Activated T-helper 17 cell treated with anti-CD3 and anti-CD28 coated beads, Interleukin-2, amount 50 U/mL, for 72 hours (primary cell): ENCODE measurements at regions not wholly inside any gene's neighbourhood (a gene's known extent, or its start where the extent isn't known, plus 50 kb on each side); places are given as distances from the start of the nearest gene placed in this dataset.

Experiments used
- ATAC-seq: fragments of 150-1000 bp; cut with Tn5 transposase; replicated peaks from 2 replicates; pipeline ENCODE4 v1.10.0; 2021; ENCODE audit warnings: mild to moderate bottlenecking, moderate library complexity
- H3K27ac Mint-ChIP-seq: one replicate; pipeline ENCODE4 v1.8.0; 2022; ENCODE audit warnings: mixed read lengths
- H3K27me3 Mint-ChIP-seq: one replicate; pipeline ENCODE4 v1.8.0; 2022; ENCODE audit warnings: mixed read lengths
- H3K36me3 Mint-ChIP-seq: one replicate; pipeline ENCODE4 v1.8.0; 2022; ENCODE audit warnings: low read depth, mild to moderate bottlenecking, mixed read lengths
- H3K4me1 Mint-ChIP-seq: one replicate; pipeline ENCODE4 v1.8.0; 2022; ENCODE audit warnings: mixed read lengths
- H3K4me3 Mint-ChIP-seq: one replicate; pipeline ENCODE4 v1.8.0; 2022; ENCODE audit warnings: mild to moderate bottlenecking, mixed read lengths
- H3K9me3 Mint-ChIP-seq: one replicate; pipeline ENCODE4 v1.8.0; 2022; ENCODE audit warnings: mixed read lengths

GRCh38 chr5:54689411-54690251 is 172.1 kb downstream of the SNX18 start:
- no peaks in the 10 kb centered on the region for H3K9me3 Mint-ChIP-seq
- H3K27me3 Mint-ChIP-seq = no peaks in the 10 kb centered on the region
- H3K27ac Mint-ChIP-seq = no peak overlapping the region
- no peak overlapping the region for H3K4me3 Mint-ChIP-seq
- H3K36me3 Mint-ChIP-seq = no peaks in the 10 kb centered on the region
- H3K4me1 Mint-ChIP-seq = no peaks in the 10 kb centered on the region
- no peak for ATAC-seq

GRCh38 chr5:54680998-54681397 is 163.4 kb downstream of the SNX18 start:
- H3K4me3 Mint-ChIP-seq = no peak overlapping the region
- H3K9me3 Mint-ChIP-seq = no peaks in the 10 kb centered on the region
- H3K36me3 Mint-ChIP-seq = no peaks in the 10 kb centered on the region
- no peaks in the 10 kb centered on the region for H3K4me1 Mint-ChIP-seq
- ATAC-seq = no peak
- no peaks in the 10 kb centered on the region for H3K27me3 Mint-ChIP-seq
- no peak overlapping the region for H3K27ac Mint-ChIP-seq

GRCh38 chr5:54679686-54680085 is 162.1 kb downstream of the SNX18 start:
- no peak overlapping the region for H3K4me3 Mint-ChIP-seq
- no peak overlapping the region for H3K27ac Mint-ChIP-seq
- peaks cover 2% of the 10 kb centered on the region for H3K4me1 Mint-ChIP-seq
- no peaks in the 10 kb centered on the region for H3K36me3 Mint-ChIP-seq
- H3K27me3 Mint-ChIP-seq = no peaks in the 10 kb centered on the region
- H3K9me3 Mint-ChIP-seq = peaks cover 4% of the 10 kb centered on the region
- ATAC-seq = no peak

- no peaks in the 10 kb centered on the region for H3K27me3 Mint-ChIP-seq
Observed at GRCh38 chr5:54678737-54679136, 161.2 kb downstream of the SNX18 start.

GRCh38 chr5:54676481-54677340 is 159.2 kb downstream of the SNX18 start:
- no peak overlapping the region for H3K27ac Mint-ChIP-seq
- H3K27me3 Mint-ChIP-seq = no peaks in the 10 kb centered on the region
- H3K36me3 Mint-ChIP-seq = no peaks in the 10 kb centered on the region
- peaks cover 4% of the 10 kb centered on the region for H3K9me3 Mint-ChIP-seq
- no peak for ATAC-seq
- H3K4me3 Mint-ChIP-seq = no peak overlapping the region
- peaks cover 24% of the 10 kb centered on the region for H3K4me1 Mint-ChIP-seq

More at GRCh38 chr5:54678737-54679136, 161.2 kb downstream of the SNX18 start:
- no peak for ATAC-seq
- Mint-ChIP-seq H3K27ac (no peak overlapping the region), H3K4me1 (peaks cover 12% of the 10 kb centered on the region), H3K36me3 (no peaks in the 10 kb centered on the region), H3K4me3 (no peak overlapping the region), H3K9me3 (peaks cover 4% of the 10 kb centered on the region)

- Mint-ChIP-seq H3K4me3 (peak overlapping the region; percentile 20), H3K27ac (no peak overlapping the region), H3K4me1 (peaks cover 37% of the 10 kb centered on the region), H3K27me3 (no peaks in the 10 kb centered on the region), H3K36me3 (no peaks in the 10 kb centered on the region), H3K9me3 (peaks cover 4% of the 10 kb centered on the region)
- ATAC-seq = peak; percentile 91
Observed at GRCh38 chr5:54673523-54674225, 156.1 kb downstream of the SNX18 start.

GRCh38 chr5:54672871-54673270 is 155.3 kb downstream of the SNX18 start:
- Mint-ChIP-seq H3K27ac (peak overlapping the region; percentile 28), H3K9me3 (peaks cover 10% of the 10 kb centered on the region), H3K36me3 (no peaks in the 10 kb centered on the region), H3K27me3 (no peaks in the 10 kb centered on the region), H3K4me1 (peaks cover 37% of the 10 kb centered on the region), H3K4me3 (peak overlapping the region; percentile 20)
- ATAC-seq = no peak

GRCh38 chr5:54671681-54672080 is 154.1 kb downstream of the SNX18 start:
- Mint-ChIP-seq H3K9me3 (peaks cover 10% of the 10 kb centered on the region), H3K36me3 (no peaks in the 10 kb centered on the region), H3K27ac (no peak overlapping the region), H3K4me3 (no peak overlapping the region), H3K27me3 (no peaks in the 10 kb centered on the region), H3K4me1 (peaks cover 37% of the 10 kb centered on the region)
- no peak for ATAC-seq

GRCh38 chr5:54671111-54671531 is 153.6 kb downstream of the SNX18 start:
- Mint-ChIP-seq H3K36me3 (no peaks in the 10 kb centered on the region), H3K27ac (no peak overlapping the region), H3K4me1 (peaks cover 37% of the 10 kb centered on the region), H3K27me3 (no peaks in the 10 kb centered on the region), H3K9me3 (peaks cover 10% of the 10 kb centered on the region), H3K4me3 (no peak overlapping the region)
- ATAC-seq = no peak

- peaks cover 10% of the 10 kb centered on the region for H3K9me3 Mint-ChIP-seq
- H3K27ac Mint-ChIP-seq = no peak overlapping the region
- H3K36me3 Mint-ChIP-seq = no peaks in the 10 kb centered on the region
- H3K4me3 Mint-ChIP-seq = no peak overlapping the region
- H3K27me3 Mint-ChIP-seq = no peaks in the 10 kb centered on the region
- H3K4me1 Mint-ChIP-seq = peaks cover 37% of the 10 kb centered on the region
- ATAC-seq = no peak
Observed at GRCh38 chr5:54670281-54670680, 152.7 kb downstream of the SNX18 start.

- no peak for ATAC-seq
- H3K4me1 Mint-ChIP-seq = peaks cover 36% of the 10 kb centered on the region
- peaks cover 7% of the 10 kb centered on the region for H3K9me3 Mint-ChIP-seq
- H3K27ac Mint-ChIP-seq = no peak overlapping the region
- H3K4me3 Mint-ChIP-seq = no peak overlapping the region
- no peaks in the 10 kb centered on the region for H3K36me3 Mint-ChIP-seq
- H3K27me3 Mint-ChIP-seq = no peaks in the 10 kb centered on the region
Observed at GRCh38 chr5:54669845-54670244, 152.3 kb downstream of the SNX18 start.

- Mint-ChIP-seq H3K27ac (no peak overlapping the region), H3K9me3 (peaks cover 6% of the 10 kb centered on the region), H3K4me1 (peaks cover 31% of the 10 kb centered on the region), H3K36me3 (no peaks in the 10 kb centered on the region), H3K4me3 (no peak overlapping the region), H3K27me3 (no peaks in the 10 kb centered on the region)
- no peak for ATAC-seq
Observed at GRCh38 chr5:54669285-54669684, 151.7 kb downstream of the SNX18 start.

- H3K27me3 Mint-ChIP-seq = no peaks in the 10 kb centered on the region
- H3K4me1 Mint-ChIP-seq = peaks cover 19% of the 10 kb centered on the region
- peaks cover 6% of the 10 kb centered on the region for H3K9me3 Mint-ChIP-seq
- no peaks in the 10 kb centered on the region for H3K36me3 Mint-ChIP-seq
- no peak overlapping the region for H3K4me3 Mint-ChIP-seq
- H3K27ac Mint-ChIP-seq = no peak overlapping the region
- ATAC-seq = no peak
Observed at GRCh38 chr5:54668096-54668495, 150.5 kb downstream of the SNX18 start.

GRCh38 chr5:54667136-54667535 is 149.6 kb downstream of the SNX18 start:
- no peak for ATAC-seq
- Mint-ChIP-seq H3K27ac (no peak overlapping the region), H3K9me3 (peaks cover 6% of the 10 kb centered on the region), H3K4me1 (peaks cover 13% of the 10 kb centered on the region), H3K4me3 (no peak overlapping the region), H3K36me3 (no peaks in the 10 kb centered on the region), H3K27me3 (no peaks in the 10 kb centered on the region)
